Spleen (tissue), 7 donors: ENCODE measurements at regions not wholly inside any gene's neighbourhood (a gene's known extent, or its start where the extent isn't known, plus 50 kb on each side); places are given as distances from the start of the nearest gene placed in this dataset.

Experiments
- POLR2AphosphoS5 ChIP-seq, 3 donors: sonication (generic); formaldehyde crosslinking; IDR thresholded peaks; one replicate each; pipeline ENCODE4 v1.5.1; 2017; ENCODE audit warnings: antibody characterized with exemption in 3 of 3
- TF ChIP-seq, protein P1 (sequence below), 11 experiments: fragments of 200-600 bp in 7 of 11; fragments of 450-650 bp in 4 of 11; sonication (generic) in 4 of 11; IDR thresholded peaks in 8 of 11; conservative IDR thresholded peaks in 3 of 11; 1 replicate in 7 of 11; 2 replicates in 4 of 11; pipeline versions ENCODE4 v1.4.0 to v1.8.0; 2016 to 2021; ENCODE audit warnings: antibody characterized with exemption in 11 of 11, inconsistent platforms in 4 of 11, mild to moderate bottlenecking in 1 of 11
- donor health status: DM: no; HTN: no; CAD: no; lungs with moderate emphysema.
- donor health status: DM: no; HTN: no; CAD: no.
- donor health status: DM: no; HTN: no; CAD: no.

DNA sequence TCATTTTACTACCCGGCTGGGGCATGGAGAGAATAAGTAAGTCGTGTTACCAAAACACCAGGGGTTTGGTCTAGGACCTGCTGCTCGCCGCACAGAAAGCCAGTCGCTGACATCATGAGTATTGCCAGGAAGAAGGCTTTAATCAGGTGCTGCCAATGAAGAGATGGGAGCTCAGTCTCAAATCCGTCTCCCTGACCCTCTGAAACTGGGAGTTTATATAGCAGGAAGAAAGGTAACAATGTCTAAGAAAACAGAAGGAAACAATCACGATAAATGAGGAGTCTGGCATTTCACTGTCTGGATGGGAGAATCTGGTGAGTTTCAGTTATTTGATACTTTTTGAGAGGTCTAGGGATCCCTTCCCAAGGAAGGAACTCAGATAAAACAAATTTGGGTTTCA lies 437.9 kb upstream of the JARID2 start:
- TF ChIP-seq POLR2AphosphoS5 (IDR thresholded peaks at IDR 0.05), result no peak
- TF ChIP-seq, protein P1, sequence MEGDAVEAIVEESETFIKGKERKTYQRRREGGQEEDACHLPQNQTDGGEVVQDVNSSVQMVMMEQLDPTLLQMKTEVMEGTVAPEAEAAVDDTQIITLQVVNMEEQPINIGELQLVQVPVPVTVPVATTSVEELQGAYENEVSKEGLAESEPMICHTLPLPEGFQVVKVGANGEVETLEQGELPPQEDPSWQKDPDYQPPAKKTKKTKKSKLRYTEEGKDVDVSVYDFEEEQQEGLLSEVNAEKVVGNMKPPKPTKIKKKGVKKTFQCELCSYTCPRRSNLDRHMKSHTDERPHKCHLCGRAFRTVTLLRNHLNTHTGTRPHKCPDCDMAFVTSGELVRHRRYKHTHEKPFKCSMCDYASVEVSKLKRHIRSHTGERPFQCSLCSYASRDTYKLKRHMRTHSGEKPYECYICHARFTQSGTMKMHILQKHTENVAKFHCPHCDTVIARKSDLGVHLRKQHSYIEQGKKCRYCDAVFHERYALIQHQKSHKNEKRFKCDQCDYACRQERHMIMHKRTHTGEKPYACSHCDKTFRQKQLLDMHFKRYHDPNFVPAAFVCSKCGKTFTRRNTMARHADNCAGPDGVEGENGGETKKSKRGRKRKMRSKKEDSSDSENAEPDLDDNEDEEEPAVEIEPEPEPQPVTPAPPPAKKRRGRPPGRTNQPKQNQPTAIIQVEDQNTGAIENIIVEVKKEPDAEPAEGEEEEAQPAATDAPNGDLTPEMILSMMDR (IDR thresholded peaks at IDR 0.05 in 8 of 11, conservative IDR thresholded peaks at IDR 0.05 in 3 of 11), result no peak
